SK-N-SH (cell line): ENCODE measurements at regions not wholly inside any gene's neighbourhood (a gene's known extent, or its start where the extent isn't known, plus 50 kb on each side); places are given as distances from the start of the nearest gene placed in this dataset.

Experiments used
- CTCF ChIA-PET: fragments of 300-600, 350-600 bp; formaldehyde crosslinking; extraction: SDS; loops from one replicate; lab custom pipeline; 2021; lab: Yijun Ruan, JAX
- POLR2A ChIA-PET: fragments of 350-600 bp; sonication (Branson Sonifier 250); formaldehyde crosslinking; extraction: SDS; loops from one replicate; lab custom pipeline; 2020; ENCODE audit warnings: antibody characterized with exemption, inconsistent platforms; lab: Yijun Ruan, JAX
- DNase-seq: peaks from one replicate; pipeline ENCODE4 v3.0.0; 2012
- H2AFZ ChIP-seq: fragments of 200-600 bp; sonication (generic); 2 replicates; pipeline ENCODE4 v1.8.1; 2016; ENCODE audit warnings: antibody characterized with exemption, mild to moderate bottlenecking, low read depth
- H3F3A ChIP-seq: fragments of 200-600 bp; sonication (generic); replicated peaks from 2 replicates; pipeline ENCODE3; 2016; ENCODE audit warnings: antibody characterized with exemption, mild to moderate bottlenecking; ENCODE audit not compliant: insufficient read depth
- H3K27ac ChIP-seq, 2 experiments: fragments of 200-500 bp in 1 of 2; fragments of 200-600 bp in 1 of 2; sonication (Bioruptor generic) in 1 of 2; sonication (generic), shearing (Covaris generic) in 1 of 2; 2 replicates each; pipeline versions ENCODE4 v1.5.1 to v1.6.1; 2014 to 2016; ENCODE audit warnings: low read depth in 2 of 2, inconsistent platforms in 1 of 2, low read length in 1 of 2, mild to moderate bottlenecking in 1 of 2, mixed read lengths in 1 of 2
- H3K27me3 ChIP-seq: fragments of 200-600 bp; sonication (generic), shearing (Covaris generic); 2 replicates; pipeline ENCODE4 v1.6.1; 2016; ENCODE audit warnings: mixed run types; ENCODE audit not compliant: insufficient read depth
- H3K36me3 ChIP-seq, 2 experiments: fragments of 200-500 bp in 1 of 2; fragments of 200-600 bp in 1 of 2; sonication (Bioruptor generic) in 1 of 2; sonication (generic) in 1 of 2; replicated peaks in 1 of 2; 2 replicates each; pipeline versions ENCODE3 to v1.5.1; 2014 to 2016; ENCODE audit warnings: low read length in 1 of 2, mild to moderate bottlenecking in 1 of 2; ENCODE audit not compliant: insufficient read depth in 2 of 2, control insufficient read depth in 1 of 2
- H3K4me1 ChIP-seq, 2 experiments: fragments of 200-500 bp in 1 of 2; fragments of 200-600 bp in 1 of 2; sonication (Bioruptor generic) in 1 of 2; sonication (generic), shearing (Covaris generic) in 1 of 2; 2 replicates each; pipeline versions ENCODE4 v1.5.1 to v1.6.1; 2014 to 2016; ENCODE audit warnings: low read depth in 1 of 2, low read length in 1 of 2, mixed run types in 1 of 2; ENCODE audit not compliant: insufficient read depth in 2 of 2, control insufficient read depth in 1 of 2
- H3K4me2 ChIP-seq: fragments of 200-600 bp; sonication (generic), shearing (Covaris generic); 2 replicates; pipeline ENCODE4 v1.6.1; 2017; ENCODE audit warnings: mixed run types
- H3K4me3 ChIP-seq, 2 experiments: fragments of 200-500 bp in 1 of 2; fragments of 200-600 bp in 1 of 2; sonication (Bioruptor generic) in 1 of 2; sonication (generic), shearing (Covaris generic) in 1 of 2; 2 replicates each; pipeline versions ENCODE4 v1.5.1 to v1.8.1; 2014 to 2016; ENCODE audit warnings: low read depth in 2 of 2, inconsistent platforms in 1 of 2, low read length in 1 of 2, mild to moderate bottlenecking in 1 of 2, mixed read lengths in 1 of 2, moderate library complexity in 1 of 2
- H3K79me2 ChIP-seq: fragments of 200-600 bp; sonication (generic); 2 replicates; pipeline ENCODE4 v1.8.1; 2017; ENCODE audit warnings: mild to moderate bottlenecking; ENCODE audit not compliant: insufficient read depth
- H3K9ac ChIP-seq: fragments of 200-600 bp; sonication (generic); 2 replicates; pipeline ENCODE4 v1.6.1; 2017; ENCODE audit warnings: mixed run types
- H3K9me2 ChIP-seq: fragments of 200-600 bp; sonication (generic); 2 replicates; pipeline ENCODE4 v1.6.1; 2017; ENCODE audit warnings: mixed run types
- H3K9me3 ChIP-seq: fragments of 200-600 bp; sonication (generic); 2 replicates; pipeline ENCODE4 v1.6.1; 2017; ENCODE audit warnings: mixed run types, mild to moderate bottlenecking, moderate library complexity
- H4K20me1 ChIP-seq: fragments of 200-600 bp; sonication (generic); 2 replicates; pipeline ENCODE4 v1.6.1; 2017; ENCODE audit warnings: mild to moderate bottlenecking, mixed run types; ENCODE audit not compliant: insufficient read depth
- EZH2phosphoT487 ChIP-seq: fragments of 200-600 bp; sonication (generic); IDR thresholded peaks from 2 replicates; pipeline ENCODE4 v1.6.1; 2017; ENCODE audit warnings: low read depth, mixed run types, mild to moderate bottlenecking, antibody characterized with exemption, moderate library complexity, borderline replicate concordance
- GATA2 ChIP-seq: sonication (generic); formaldehyde crosslinking; IDR thresholded peaks from 2 replicates; pipeline ENCODE4 v1.5.0; 2020; ENCODE audit warnings: mild to moderate bottlenecking, missing genetic modification reagents
- NRF1 ChIP-seq: IDR thresholded peaks from 2 replicates; pipeline ENCODE4 v1.6.1; 2012; ENCODE audit warnings: low read depth, mild to moderate bottlenecking, low read length
- SIN3A ChIP-seq: IDR thresholded peaks from 2 replicates; pipeline ENCODE4 v1.6.1; 2012; ENCODE audit warnings: low read depth, mild to moderate bottlenecking, low read length, moderate library complexity, borderline replicate concordance
- YY1 ChIP-seq: IDR thresholded peaks from 2 replicates; pipeline ENCODE4 v1.4.0; 2012; ENCODE audit warnings: low read depth, mild to moderate bottlenecking
- WGBS: methylation state at CpG from one replicate; pipeline ENCODE4 v1.1.6; 2017; ENCODE audit warnings: low lambda C conversion rate; 5-methylcytosine and 5-hydroxymethylcytosine counted together
- TF ChIP-seq, protein P1 (sequence below): fragments of 150-350 bp; IDR thresholded peaks from 2 replicates; pipeline ENCODE4 v1.6.1; 2016; ENCODE audit warnings: mild to moderate bottlenecking, low read depth, low read length
- TF ChIP-seq, protein P2 (sequence below): IDR thresholded peaks from 2 replicates; pipeline ENCODE4 v1.6.1; 2012; ENCODE audit warnings: mild to moderate bottlenecking, low read depth, low read length, moderate library complexity

GRCh38 chr6:66772800-66773199 is 1065.8 kb upstream of the EYS start:
- Histone ChIP-seq H3K79me2 (no peaks in the 10 kb centered on the region), H3K36me3 (no peaks in the 10 kb centered on the region), H3K4me3 (no peak overlapping the region), H3K4me1 (no peaks in the 10 kb centered on the region; a peak in 1 of 4 replicates), H3K27me3 (no peaks in the 10 kb centered on the region), H3K9ac (no peak overlapping the region), H3K4me2 (no peak overlapping the region), H4K20me1 (no peaks in the 10 kb centered on the region), H3F3A (no peaks in the 10 kb centered on the region), H3K27ac (peak overlapping the region in 1 of 2 experiments; percentile 23; a peak in 1 of 4 replicates), H3K9me2 (no peaks in the 10 kb centered on the region), H3K9me3 (no peaks in the 10 kb centered on the region), H2AFZ (no peak overlapping the region)
- CTCF ChIA-PET, result no interaction called here
- POLR2A ChIA-PET, result no interaction called here
- no peak for DNase-seq
- WGBS, result 24% methylated on average over 2 of the region's 2 CpGs
- TF ChIP-seq, protein P1, sequence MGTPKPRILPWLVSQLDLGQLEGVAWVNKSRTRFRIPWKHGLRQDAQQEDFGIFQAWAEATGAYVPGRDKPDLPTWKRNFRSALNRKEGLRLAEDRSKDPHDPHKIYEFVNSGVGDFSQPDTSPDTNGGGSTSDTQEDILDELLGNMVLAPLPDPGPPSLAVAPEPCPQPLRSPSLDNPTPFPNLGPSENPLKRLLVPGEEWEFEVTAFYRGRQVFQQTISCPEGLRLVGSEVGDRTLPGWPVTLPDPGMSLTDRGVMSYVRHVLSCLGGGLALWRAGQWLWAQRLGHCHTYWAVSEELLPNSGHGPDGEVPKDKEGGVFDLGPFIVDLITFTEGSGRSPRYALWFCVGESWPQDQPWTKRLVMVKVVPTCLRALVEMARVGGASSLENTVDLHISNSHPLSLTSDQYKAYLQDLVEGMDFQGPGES, result no peak
- no peak for TF ChIP-seq NRF1
- TF ChIP-seq GATA2 (CRISPR knock-in tag), result peak; percentile 78
- no peak for TF ChIP-seq SIN3A
- no peak for TF ChIP-seq EZH2phosphoT487

DNA sequence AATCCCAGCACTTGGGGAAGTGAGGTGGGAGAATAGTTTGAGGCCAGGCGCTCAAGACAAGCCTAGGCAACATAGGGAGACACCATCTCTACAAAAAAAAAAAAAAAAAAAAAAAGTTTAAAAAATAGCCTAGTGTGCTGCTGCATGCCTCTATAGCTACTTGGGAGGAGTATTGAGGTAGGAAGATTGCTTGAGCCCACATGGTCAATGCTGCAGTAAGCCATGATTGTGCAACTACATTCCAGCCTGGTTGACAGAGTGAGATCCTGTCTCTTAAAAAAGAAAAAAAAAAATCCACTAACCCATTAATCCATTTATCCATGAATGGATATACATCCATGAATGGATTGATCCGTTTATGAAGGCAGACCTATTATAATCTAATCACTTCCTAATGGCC is 1064.6 kb upstream of the EYS start:
- DNase-seq, result no peak
- POLR2A ChIA-PET, result no interaction called here
- CTCF ChIA-PET, result no interaction called here

More for the DNA sequence above, 1064.6 kb upstream of the EYS start:
- Histone ChIP-seq H3K9me2 (no peaks in the 10 kb centered on the region), H3K4me2 (no peak overlapping the region), H3K36me3 (no peaks in the 10 kb centered on the region), H3K79me2 (no peaks in the 10 kb centered on the region), H3K27me3 (no peaks in the 10 kb centered on the region), H3F3A (no peaks in the 10 kb centered on the region), H3K9me3 (no peaks in the 10 kb centered on the region), H3K4me1 (no peaks in the 10 kb centered on the region; a peak in 1 of 4 replicates), H3K4me3 (no peak overlapping the region)
- TF ChIP-seq, protein P2, sequence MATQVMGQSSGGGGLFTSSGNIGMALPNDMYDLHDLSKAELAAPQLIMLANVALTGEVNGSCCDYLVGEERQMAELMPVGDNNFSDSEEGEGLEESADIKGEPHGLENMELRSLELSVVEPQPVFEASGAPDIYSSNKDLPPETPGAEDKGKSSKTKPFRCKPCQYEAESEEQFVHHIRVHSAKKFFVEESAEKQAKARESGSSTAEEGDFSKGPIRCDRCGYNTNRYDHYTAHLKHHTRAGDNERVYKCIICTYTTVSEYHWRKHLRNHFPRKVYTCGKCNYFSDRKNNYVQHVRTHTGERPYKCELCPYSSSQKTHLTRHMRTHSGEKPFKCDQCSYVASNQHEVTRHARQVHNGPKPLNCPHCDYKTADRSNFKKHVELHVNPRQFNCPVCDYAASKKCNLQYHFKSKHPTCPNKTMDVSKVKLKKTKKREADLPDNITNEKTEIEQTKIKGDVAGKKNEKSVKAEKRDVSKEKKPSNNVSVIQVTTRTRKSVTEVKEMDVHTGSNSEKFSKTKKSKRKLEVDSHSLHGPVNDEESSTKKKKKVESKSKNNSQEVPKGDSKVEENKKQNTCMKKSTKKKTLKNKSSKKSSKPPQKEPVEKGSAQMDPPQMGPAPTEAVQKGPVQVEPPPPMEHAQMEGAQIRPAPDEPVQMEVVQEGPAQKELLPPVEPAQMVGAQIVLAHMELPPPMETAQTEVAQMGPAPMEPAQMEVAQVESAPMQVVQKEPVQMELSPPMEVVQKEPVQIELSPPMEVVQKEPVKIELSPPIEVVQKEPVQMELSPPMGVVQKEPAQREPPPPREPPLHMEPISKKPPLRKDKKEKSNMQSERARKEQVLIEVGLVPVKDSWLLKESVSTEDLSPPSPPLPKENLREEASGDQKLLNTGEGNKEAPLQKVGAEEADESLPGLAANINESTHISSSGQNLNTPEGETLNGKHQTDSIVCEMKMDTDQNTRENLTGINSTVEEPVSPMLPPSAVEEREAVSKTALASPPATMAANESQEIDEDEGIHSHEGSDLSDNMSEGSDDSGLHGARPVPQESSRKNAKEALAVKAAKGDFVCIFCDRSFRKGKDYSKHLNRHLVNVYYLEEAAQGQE, result no peak
- TF ChIP-seq EZH2phosphoT487 (no peak), YY1 (no peak), SIN3A (no peak)
- TF ChIP-seq, all 33 proteins: peak for 0
- H4K20me1 ChIP-seq, result no peaks in the 10 kb centered on the region
- H3K27ac ChIP-seq, result no peak overlapping the region
- WGBS, result 35% methylated on average over 2 of the region's 2 CpGs
- H2AFZ ChIP-seq, result no peak overlapping the region
- no peak overlapping the region for H3K9ac ChIP-seq
